ENCODE measurements at regions not wholly inside any gene's neighbourhood (a gene's known extent, or its start where the extent isn't known, plus 50 kb on each side); places are given as distances from the start of the nearest gene placed in this dataset.

- Histone ChIP-seq H3K4me1 (ENCODE audit: insufficient read depth, low read length) (no peaks in the 10 kb centered on the region), H3K79me2 (ENCODE audit: insufficient read depth, low read length) (no peaks in the 10 kb centered on the region), H3K27ac (ENCODE audit: low read depth, low read length) (no peak overlapping the region), H2AFZ (ENCODE audit: low read length) (no peak overlapping the region), H3K36me3 (ENCODE audit: insufficient read depth, low read length) (no peaks in the 10 kb centered on the region), H3K9me3 (ENCODE audit: low read depth, low read length) (no peaks in the 10 kb centered on the region), H3K4me3 (ENCODE audit: insufficient read depth, low read length) (no peak overlapping the region), H3K4me2 (ENCODE audit: insufficient read depth, low read length) (no peak overlapping the region), H4K20me1 (ENCODE audit: insufficient read depth, low read length) (no peaks in the 10 kb centered on the region), H3K27me3 (ENCODE audit: insufficient read depth, low read length) (no peaks in the 10 kb centered on the region)
- TF ChIP-seq CTCF (IDR thresholded peaks at IDR 0.05; ENCODE audit: extremely low read depth, low read depth, low read length), result no peak
- DNase-seq (ENCODE audit: insufficient read length, low spot score, missing footprints), result no peak
Measured at GRCh38 chr12:126914170-126914793, 1352.7 kb upstream of the TMEM132C start.

GRCh38 chr12:126915309-126915708 lies 1351.7 kb upstream of the TMEM132C start:
- H3K4me2 ChIP-seq (ENCODE audit: insufficient read depth, low read length), result no peak overlapping the region
- H3K4me3 ChIP-seq (ENCODE audit: insufficient read depth, low read length), result no peak overlapping the region
- no peaks in the 10 kb centered on the region for H3K27me3 ChIP-seq (ENCODE audit: insufficient read depth, low read length)
- no peaks in the 10 kb centered on the region for H3K4me1 ChIP-seq (ENCODE audit: insufficient read depth, low read length)
- H3K36me3 ChIP-seq (ENCODE audit: insufficient read depth, low read length), result no peaks in the 10 kb centered on the region
- H3K79me2 ChIP-seq (ENCODE audit: insufficient read depth, low read length), result no peaks in the 10 kb centered on the region
- no peaks in the 10 kb centered on the region for H3K9me3 ChIP-seq (ENCODE audit: low read depth, low read length)
- no peaks in the 10 kb centered on the region for H4K20me1 ChIP-seq (ENCODE audit: insufficient read depth, low read length)
- H3K27ac ChIP-seq (ENCODE audit: low read depth, low read length), result no peak overlapping the region
- DNase-seq (ENCODE audit: insufficient read length, low spot score, missing footprints), result no peak
- H2AFZ ChIP-seq (ENCODE audit: low read length), result no peak overlapping the region
- TF ChIP-seq CTCF (IDR thresholded peaks at IDR 0.05; ENCODE audit: extremely low read depth, low read depth, low read length), result no peak

- H2AFZ ChIP-seq (ENCODE audit: low read length), result no peak overlapping the region
- no peak for TF ChIP-seq CTCF (IDR thresholded peaks at IDR 0.05; ENCODE audit: extremely low read depth, low read depth, low read length)
- no peak overlapping the region for H3K4me2 ChIP-seq (ENCODE audit: insufficient read depth, low read length)
- H3K36me3 ChIP-seq (ENCODE audit: insufficient read depth, low read length), result no peaks in the 10 kb centered on the region
- DNase-seq (ENCODE audit: insufficient read length, low spot score, missing footprints), result no peak
- no peak overlapping the region for H3K4me3 ChIP-seq (ENCODE audit: insufficient read depth, low read length)
- no peaks in the 10 kb centered on the region for H4K20me1 ChIP-seq (ENCODE audit: insufficient read depth, low read length)
- no peak overlapping the region for H3K27ac ChIP-seq (ENCODE audit: low read depth, low read length)
- no peaks in the 10 kb centered on the region for H3K9me3 ChIP-seq (ENCODE audit: low read depth, low read length)
- H3K79me2 ChIP-seq (ENCODE audit: insufficient read depth, low read length), result no peaks in the 10 kb centered on the region
- H3K4me1 ChIP-seq (ENCODE audit: insufficient read depth, low read length), result no peaks in the 10 kb centered on the region
- H3K27me3 ChIP-seq (ENCODE audit: insufficient read depth, low read length), result no peaks in the 10 kb centered on the region
Measured at GRCh38 chr12:126926023-126926594, 1340.9 kb upstream of the TMEM132C start.

- no peak for TF ChIP-seq CTCF (IDR thresholded peaks at IDR 0.05; ENCODE audit: extremely low read depth, low read depth, low read length)
- no peaks in the 10 kb centered on the region for H3K79me2 ChIP-seq (ENCODE audit: insufficient read depth, low read length)
- no peak overlapping the region for H3K4me3 ChIP-seq (ENCODE audit: insufficient read depth, low read length)
- DNase-seq (ENCODE audit: insufficient read length, low spot score, missing footprints), result no peak
- H3K4me2 ChIP-seq (ENCODE audit: insufficient read depth, low read length), result no peak overlapping the region
- no peaks in the 10 kb centered on the region for H3K36me3 ChIP-seq (ENCODE audit: insufficient read depth, low read length)
- H2AFZ ChIP-seq (ENCODE audit: low read length), result no peak overlapping the region
- H4K20me1 ChIP-seq (ENCODE audit: insufficient read depth, low read length), result no peaks in the 10 kb centered on the region
- H3K4me1 ChIP-seq (ENCODE audit: insufficient read depth, low read length), result no peaks in the 10 kb centered on the region
- no peaks in the 10 kb centered on the region for H3K9me3 ChIP-seq (ENCODE audit: low read depth, low read length)
- H3K27me3 ChIP-seq (ENCODE audit: insufficient read depth, low read length), result no peaks in the 10 kb centered on the region
- no peak overlapping the region for H3K27ac ChIP-seq (ENCODE audit: low read depth, low read length)
Measured at GRCh38 chr12:126930234-126930633, 1336.7 kb upstream of the TMEM132C start.
